Activated CD4-positive, alpha-beta T cell treated with anti-CD3 and anti-CD28 coated beads for 48 hours (primary cell): ENCODE measurements at regions not wholly inside any gene's neighbourhood (a gene's known extent, or its start where the extent isn't known, plus 50 kb on each side); places are given as distances from the start of the nearest gene placed in this dataset.

ENCODE experiments used
- DNase-seq: peaks from one replicate; pipeline ENCODE4 v3.0.0-alpha.2; 2020

GRCh38 chr15:91476861-91477260, 376.6 kb upstream of the SLCO3A1 start:
- no peak for DNase-seq

GRCh38 chr15:91478717-91479191, 374.8 kb upstream of the SLCO3A1 start:
- no peak for DNase-seq

- no peak for DNase-seq
Observed at GRCh38 chr15:91480426-91480825, 373.1 kb upstream of the SLCO3A1 start.

GRCh38 chr15:91482799-91483198, 370.7 kb upstream of the SLCO3A1 start:
- DNase-seq: no peak

GRCh38 chr15:91484141-91484540, 369.4 kb upstream of the SLCO3A1 start:
- no peak for DNase-seq

- no peak for DNase-seq
Observed at GRCh38 chr15:91488452-91488851, 365.1 kb upstream of the SLCO3A1 start.

GRCh38 chr15:91490211-91490610, 363.3 kb upstream of the SLCO3A1 start:
- no peak for DNase-seq

- DNase-seq: no peak
Observed at GRCh38 chr15:91491101-91491950, 362.2 kb upstream of the SLCO3A1 start.

GRCh38 chr15:91496754-91497691, 356.5 kb upstream of the SLCO3A1 start:
- no peak for DNase-seq

GRCh38 chr15:91498046-91498748, 355.3 kb upstream of the SLCO3A1 start:
- DNase-seq: no peak

- DNase-seq: no peak
Observed at GRCh38 chr15:91498749-91499062, 354.8 kb upstream of the SLCO3A1 start.

GRCh38 chr15:91499774-91500383, 353.6 kb upstream of the SLCO3A1 start:
- no peak for DNase-seq

- DNase-seq: no peak
Observed at GRCh38 chr15:91508633-91509032, 344.9 kb upstream of the SLCO3A1 start.

- DNase-seq: no peak
Observed at GRCh38 chr15:91514147-91514546, 339.4 kb upstream of the SLCO3A1 start.

GRCh38 chr15:91515188-91515754, 338.2 kb upstream of the SLCO3A1 start:
- no peak for DNase-seq

- no peak for DNase-seq
Observed at GRCh38 chr15:91516866-91517265, 336.6 kb upstream of the SLCO3A1 start.

- DNase-seq: no peak
Observed at GRCh38 chr15:91517491-91518200, 335.9 kb upstream of the SLCO3A1 start.

- no peak for DNase-seq
Observed at GRCh38 chr15:91520850-91521249, 332.7 kb upstream of the SLCO3A1 start.

- no peak for DNase-seq
Observed at GRCh38 chr15:91521548-91521947, 332.0 kb upstream of the SLCO3A1 start.

- DNase-seq: no peak
Observed at GRCh38 chr15:91521996-91522395, 331.5 kb upstream of the SLCO3A1 start.

- no peak for DNase-seq
Observed at GRCh38 chr15:91522605-91523332, 330.7 kb upstream of the SLCO3A1 start.
